HG02884 (cell line): ENCODE measurements at regions not wholly inside any gene's neighbourhood (a gene's known extent, or its start where the extent isn't known, plus 50 kb on each side); places are given as distances from the start of the nearest gene placed in this dataset.
"Not testable (repeated sequence)": the region's sequence is repeated elsewhere in the genome, so short reads cannot be mapped to it uniquely, and the experiment has no call there.

Experiments
- ATAC-seq: cut with Tn5 transposase; IDR thresholded peaks from one replicate; pipeline ENCODE4 v1.9.1; 2021; ENCODE audit warnings: mild to moderate bottlenecking, moderate library complexity; ENCODE audit not compliant: unreplicated experiment

DNA sequence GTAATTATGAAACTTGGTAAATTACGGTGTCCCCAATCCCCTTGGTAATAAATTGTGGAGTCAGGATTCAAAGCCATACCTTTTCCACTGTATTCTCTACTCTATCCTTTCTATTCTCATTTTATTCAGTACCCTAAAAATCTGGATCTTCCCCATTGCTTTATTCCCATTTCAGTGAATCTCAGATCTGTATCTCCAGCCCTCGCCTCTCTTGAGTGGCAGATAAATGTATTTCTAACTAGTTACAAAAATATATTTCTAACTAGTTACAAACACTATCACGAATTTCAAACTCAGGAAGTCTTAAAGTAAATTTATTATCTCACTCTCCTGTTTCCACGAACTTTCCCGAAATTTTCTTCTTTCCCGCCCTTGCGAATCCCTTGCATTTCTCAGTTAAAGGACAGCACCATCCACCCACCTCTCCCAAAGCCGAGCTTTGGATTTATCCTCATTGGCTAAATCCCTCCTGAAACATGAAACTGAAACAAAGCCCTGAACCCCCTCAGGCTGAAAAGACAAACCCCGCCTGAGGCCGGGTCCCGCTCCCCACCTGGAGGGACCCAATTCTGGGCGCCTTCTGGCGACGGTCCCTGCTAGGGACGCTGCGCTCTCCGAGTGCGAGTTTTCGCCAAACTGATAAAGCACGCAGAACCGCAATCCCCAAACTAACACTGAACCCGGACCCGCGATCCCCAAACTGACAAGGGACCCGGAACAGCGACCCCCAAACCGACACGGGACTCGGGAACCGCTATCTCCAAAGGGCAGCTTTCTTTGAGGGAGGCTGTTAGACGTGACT, 164.3 kb upstream of the PABPC3 start:
- ATAC-seq = no peak

GRCh38 chr13:24933106-24934023, 162.6 kb upstream of the PABPC3 start:
- not testable (repeated sequence) for ATAC-seq

DNA sequence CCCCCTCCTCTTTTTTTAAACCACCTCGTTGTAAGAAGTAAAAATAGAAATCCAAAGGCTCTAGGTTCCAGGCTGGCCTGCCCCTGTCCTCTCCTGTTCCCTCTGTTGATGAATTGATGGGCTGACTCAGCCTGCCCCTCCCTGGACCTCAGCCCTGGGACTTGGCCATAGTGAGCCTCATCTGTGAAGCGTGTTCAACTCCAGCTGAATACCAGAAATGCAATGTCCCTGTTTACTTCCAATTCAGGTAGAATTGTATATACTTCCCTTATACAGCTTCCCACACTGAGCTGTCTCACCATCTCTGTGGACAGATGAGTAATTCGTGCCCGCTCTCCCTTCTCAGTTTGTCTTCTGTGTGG, 161.9 kb upstream of the PABPC3 start:
- not testable (repeated sequence) for ATAC-seq

DNA sequence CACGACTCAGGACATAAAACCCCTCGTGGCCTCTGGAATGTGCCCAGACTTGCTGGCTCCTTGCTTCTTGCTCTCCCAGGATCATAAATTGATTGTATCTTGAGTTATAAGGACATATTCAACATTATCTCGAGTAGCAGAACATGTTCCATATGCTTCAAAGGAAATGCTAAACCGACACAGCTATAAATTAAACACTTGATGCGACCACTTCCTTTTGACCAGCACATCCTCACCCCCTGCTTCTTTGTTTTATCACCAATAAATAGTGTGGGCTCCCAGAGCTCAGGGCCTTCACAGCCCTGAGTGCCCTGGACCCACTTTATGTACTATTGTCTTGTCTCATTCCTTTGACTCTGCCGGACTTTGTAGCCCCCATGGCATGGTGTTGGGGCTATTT, 157.0 kb upstream of the PABPC3 start:
- no peak for ATAC-seq

DNA sequence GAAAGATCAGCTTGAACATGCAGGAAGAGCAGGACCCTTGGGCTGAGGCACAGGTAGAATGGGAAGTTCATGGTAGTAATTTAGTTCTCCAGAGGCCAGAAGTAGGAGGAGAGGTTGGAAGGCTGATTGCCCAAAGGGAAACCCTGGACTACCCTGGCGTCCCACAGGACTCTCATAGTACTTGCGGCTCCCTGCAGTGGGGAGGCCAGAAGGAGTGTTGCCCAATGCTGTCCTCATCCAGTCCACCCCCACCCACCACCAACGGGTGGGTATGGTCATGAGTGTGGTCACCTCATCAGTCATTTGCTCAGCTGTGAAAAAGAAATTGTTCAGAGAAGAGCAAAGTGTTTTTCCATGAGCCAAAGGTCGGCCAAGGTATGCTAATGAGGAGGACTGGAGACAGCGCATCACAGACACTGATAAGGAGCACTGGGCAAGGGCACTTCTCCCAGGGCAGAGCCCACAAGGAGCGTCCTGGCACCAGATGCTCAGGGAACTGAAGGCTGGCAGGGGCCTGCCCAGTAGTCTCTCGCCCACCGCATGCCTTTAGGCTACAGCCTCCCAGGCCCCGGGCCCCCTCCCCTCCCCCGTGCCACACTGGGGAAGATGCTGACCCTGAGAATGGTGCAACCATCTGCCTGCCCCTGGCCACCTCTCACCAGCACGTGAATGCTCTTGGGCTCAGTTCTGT, 154.8 kb upstream of the PABPC3 start:
- ATAC-seq = not testable (repeated sequence)

DNA sequence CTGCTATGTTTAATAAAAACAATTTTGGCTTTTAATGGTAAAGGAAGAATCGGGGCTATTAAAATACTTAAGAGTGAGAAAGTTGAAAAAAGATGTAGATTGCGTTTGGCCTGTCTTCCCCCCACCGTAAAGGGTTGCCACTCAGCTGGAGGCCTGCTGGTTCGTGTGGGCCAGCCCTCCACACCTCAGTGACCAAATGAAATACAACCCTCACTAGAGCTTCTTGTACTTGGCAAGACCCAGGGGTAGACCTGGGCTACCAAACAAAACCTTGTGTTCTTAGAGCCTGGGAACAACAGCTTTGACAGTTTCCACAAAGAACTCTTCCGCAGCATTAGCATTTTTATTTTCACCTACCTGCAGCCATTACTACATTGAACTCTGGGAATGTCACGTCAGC, 152.8 kb upstream of the PABPC3 start:
- no peak for ATAC-seq

DNA sequence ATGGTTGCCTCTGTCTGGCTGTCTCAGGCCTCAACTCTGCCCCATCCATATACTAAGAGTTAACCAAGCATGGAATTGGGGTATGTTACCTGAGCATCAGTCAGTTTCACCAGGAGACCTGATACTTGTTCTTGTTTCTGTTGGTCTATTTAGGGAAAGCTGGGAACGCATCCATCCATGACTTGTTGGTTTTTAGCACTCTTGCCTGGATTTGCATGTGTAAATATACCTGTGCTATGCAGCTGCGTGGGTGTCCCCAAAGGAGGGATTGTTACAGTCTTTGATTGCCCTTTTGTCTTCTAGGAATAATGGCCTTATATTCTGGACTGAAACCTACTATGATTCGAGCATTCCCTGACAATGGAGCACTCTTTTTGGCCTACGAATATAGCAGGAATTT, 151.9 kb upstream of the PABPC3 start:
- not testable (repeated sequence) for ATAC-seq

DNA sequence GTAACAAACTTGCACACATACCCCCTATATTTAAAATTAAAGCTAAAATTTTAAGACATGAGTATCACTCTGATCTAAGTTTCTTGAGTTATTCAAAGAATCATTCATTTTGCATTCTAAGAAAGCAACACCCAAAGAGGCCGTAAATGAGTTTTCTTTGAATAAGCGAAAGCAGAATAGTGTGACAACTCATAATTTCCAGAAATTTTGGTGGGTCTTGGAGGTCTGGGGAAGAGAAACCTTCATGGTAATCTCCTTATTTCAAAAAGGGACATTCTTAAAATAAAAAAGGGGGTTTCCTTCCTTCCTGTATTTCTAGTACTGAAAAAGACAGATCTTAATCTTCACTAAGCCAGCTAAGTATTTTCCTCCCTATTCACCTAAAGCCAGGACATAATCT, 147.0 kb upstream of the PABPC3 start:
- not testable (repeated sequence) for ATAC-seq

DNA sequence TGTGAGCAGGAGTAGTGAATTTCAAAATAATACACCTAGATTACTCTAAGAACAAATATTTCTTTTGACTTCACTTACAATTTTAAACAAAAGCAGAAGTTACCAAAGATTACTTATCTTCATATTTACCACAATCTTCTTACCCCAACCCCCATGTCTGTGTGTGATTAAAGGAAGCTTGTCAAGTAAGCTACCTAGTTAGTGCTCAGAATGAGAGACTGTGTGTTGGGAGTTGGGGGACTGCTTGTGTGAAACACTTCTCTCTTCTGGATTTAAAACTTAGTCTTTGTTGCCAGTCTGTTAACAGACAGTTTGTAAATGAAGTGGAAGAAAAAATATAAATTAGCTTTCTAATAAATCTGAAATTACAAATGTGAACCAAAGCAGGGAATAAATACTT, 145.3 kb upstream of the PABPC3 start:
- not testable (repeated sequence) for ATAC-seq

GRCh38 chr13:24967970-24968369, 128.0 kb upstream of the PABPC3 start:
- ATAC-seq = not testable (repeated sequence)

DNA sequence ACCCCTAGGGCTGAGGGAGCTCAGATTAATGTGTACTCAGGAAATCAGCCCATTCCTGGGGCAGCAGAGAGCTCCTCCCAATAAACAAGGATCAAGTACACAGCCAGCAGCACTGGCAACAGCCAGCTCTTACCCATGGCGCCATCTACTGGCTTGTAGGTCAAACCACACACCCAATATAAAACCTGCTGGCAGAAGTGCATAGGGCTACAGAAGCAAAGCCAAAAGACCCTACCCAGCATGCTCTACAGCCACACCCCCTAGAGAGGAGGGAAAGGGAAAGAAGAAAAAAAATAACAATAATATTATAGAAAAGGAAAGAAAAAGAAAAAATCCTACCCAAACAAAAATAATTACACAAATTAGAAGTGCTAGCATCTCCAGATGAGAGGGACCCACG, 127.5 kb upstream of the PABPC3 start:
- ATAC-seq = not testable (repeated sequence)

DNA sequence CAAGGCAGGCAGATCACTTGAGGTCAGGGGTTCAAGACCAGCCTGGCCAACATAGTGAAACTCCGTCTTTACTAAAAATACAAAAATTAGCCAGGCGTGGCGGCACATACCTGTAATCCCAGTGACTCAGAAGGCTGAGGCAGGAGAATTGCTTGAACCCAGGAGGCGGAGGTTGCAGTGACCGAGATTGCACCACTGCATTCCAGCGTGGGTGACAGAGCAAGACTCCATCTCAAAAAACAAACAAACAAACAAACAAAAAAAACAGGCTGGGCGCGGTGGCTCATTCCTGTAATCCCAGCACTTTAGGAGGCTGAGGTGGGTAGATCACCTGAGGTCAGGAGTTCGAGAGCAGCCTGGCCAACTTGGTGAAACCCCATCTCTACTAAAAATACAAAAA, 122.8 kb upstream of the PABPC3 start:
- ATAC-seq = not testable (repeated sequence)

DNA sequence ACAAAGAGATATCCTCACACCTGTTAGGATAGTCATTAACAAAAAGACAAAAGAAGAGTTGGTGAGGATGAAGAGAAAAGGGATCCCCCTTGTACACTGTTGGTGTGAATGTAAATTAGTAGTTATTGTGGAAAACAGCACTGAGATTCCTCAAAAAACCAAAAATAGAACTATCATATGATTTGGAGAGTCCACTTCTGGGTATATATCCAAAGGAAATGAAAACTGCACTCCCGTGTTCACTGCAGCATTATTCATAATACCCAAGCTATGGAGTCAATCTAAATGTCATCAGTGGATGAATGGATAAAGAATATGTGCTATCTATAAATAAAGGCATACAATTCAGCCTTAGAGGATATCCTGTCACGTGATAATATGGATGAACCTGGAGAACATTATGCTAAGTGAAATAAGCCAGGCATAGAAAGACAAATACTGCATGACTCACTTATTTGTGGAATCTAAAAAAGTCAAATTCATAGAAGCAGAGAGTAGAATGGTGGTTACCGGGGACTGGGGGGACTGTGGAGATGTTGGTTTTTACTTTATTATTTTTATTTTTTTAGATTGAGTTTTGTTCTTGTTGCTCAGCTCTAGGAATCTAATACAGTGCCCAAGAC, 114.6 kb upstream of the PABPC3 start:
- not testable (repeated sequence) for ATAC-seq

DNA sequence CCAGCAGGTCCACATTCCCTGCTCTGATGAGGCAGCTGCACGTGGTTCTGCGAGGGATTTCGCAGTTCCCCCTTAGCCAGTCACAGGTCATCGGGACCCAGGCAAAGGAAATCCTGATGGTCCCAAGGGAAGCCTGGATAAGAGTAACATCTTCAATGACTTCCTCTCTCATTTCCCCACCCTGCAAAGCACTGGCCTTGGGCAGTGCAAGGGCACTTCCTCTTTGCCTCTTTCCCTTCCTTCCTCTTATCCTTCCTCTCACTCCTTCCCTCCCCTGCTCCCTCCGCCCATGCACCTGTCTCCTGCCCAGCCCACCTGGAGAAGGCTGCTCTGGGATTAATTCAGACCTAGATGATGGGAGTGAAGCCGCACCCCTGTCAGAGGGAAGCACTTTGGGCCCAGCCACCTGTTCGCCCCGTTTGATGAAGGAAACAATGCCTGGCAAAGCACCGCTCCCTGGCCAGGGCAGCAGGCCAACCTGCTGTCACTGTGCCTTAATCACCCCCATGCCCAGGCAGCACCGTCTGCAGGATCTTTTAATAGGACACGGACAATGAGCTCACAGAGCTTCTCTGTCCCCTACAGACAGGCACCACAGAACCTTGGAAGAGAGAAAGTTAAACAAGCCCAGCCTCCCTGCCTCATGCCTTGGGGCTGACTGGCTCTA, 113.5 kb upstream of the PABPC3 start:
- no peak for ATAC-seq

DNA sequence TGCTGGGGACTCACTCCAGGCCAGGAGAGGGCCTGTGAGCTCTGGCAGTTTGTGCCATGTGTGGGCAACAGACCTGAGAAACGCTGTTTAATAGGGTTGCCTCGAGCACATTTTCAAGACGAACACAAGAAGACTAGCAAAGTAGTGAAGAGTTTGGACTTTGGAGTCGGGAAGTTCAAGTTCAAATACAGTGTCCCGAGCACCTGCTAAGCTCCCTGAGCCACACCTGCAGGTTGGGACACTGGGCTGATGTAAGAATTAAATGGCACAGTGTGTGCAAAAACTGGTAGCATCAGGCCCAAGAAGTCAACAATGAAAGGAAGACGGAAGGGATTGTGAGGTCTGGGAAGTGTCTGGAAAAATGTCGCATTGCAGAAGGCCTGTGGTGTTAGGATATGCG, 112.8 kb upstream of the PABPC3 start:
- no peak for ATAC-seq

- no peak for ATAC-seq
Observed at GRCh38 chr13:24984134-24984533, 111.8 kb upstream of the PABPC3 start.

- no peak for ATAC-seq
Observed at GRCh38 chr13:24985107-24985506, 110.8 kb upstream of the PABPC3 start.

GRCh38 chr13:24985896-24986295, 110.0 kb upstream of the PABPC3 start:
- ATAC-seq = no peak

DNA sequence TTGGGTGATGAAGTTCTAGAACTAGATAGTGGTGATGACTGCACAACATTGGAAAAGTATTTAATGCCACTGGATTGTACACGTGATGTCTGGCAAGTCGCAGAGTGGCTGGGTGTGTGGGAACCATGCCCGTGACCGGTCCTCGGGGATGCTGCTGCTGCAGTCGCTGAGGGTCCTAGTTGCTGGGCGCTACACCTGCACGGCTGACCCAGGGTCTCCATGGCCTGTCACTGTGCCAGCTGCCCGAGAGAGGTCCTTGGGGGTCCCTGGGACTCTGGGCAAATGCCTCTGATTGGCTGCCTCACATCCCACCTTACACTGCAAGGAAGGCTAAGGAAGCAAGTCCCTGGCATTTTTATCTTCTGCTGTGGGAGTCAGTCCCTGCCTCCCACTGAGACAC, 109.1 kb upstream of the PABPC3 start:
- ATAC-seq = no peak

DNA sequence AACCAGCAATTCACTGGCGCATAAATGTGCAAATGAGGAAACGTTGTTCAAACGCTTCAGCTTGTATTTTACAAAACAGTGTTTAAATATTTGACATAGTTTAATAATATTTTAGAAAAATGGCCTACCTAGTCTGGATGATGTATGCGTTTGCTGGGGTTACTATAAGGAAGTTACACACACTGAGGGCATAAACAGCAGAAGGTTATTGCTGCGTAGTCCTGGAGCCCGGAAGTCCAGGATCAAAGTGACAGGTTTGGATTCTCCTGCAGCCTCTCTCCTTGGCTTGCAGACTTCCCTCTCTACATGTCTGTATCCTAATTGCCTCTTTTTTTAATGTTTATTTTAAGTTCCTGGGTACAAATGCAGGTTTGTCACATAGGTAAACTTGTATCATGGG, 106.0 kb upstream of the PABPC3 start:
- not testable (repeated sequence) for ATAC-seq
